DOHH2 (cell line): ENCODE measurements at regions not wholly inside any gene's neighbourhood (a gene's known extent, or its start where the extent isn't known, plus 50 kb on each side); places are given as distances from the start of the nearest gene placed in this dataset.

Source experiments
- H3F3A ChIP-seq: fragments of 200-600 bp; sonication (generic), shearing (Covaris generic); 2 replicates; pipeline ENCODE4 v1.6.0; 2016; ENCODE audit warnings: antibody characterized with exemption, mild to moderate bottlenecking; ENCODE audit not compliant: control insufficient read depth, insufficient read depth
- H3K27ac ChIP-seq: fragments of 200-600 bp; sonication (generic); 2 replicates; pipeline ENCODE4 v1.5.1; 2014; ENCODE audit warnings: low read depth, mild to moderate bottlenecking, low read length, moderate library complexity
- H3K27me3 ChIP-seq: fragments of 200-600 bp; sonication (generic); 2 replicates; pipeline ENCODE4 v1.6.1; 2014; ENCODE audit warnings: mild to moderate bottlenecking, low read length, mixed read lengths; ENCODE audit not compliant: control insufficient read depth
- H3K36me3 ChIP-seq: fragments of 200-600 bp; sonication (generic); 2 replicates; pipeline ENCODE4 v1.6.1; 2014; ENCODE audit warnings: mild to moderate bottlenecking, low read length, moderate library complexity, mixed read lengths; ENCODE audit not compliant: control insufficient read depth
- H3K4me1 ChIP-seq: fragments of 200-600 bp; sonication (generic); 2 replicates; pipeline ENCODE4 v1.6.1; 2014; ENCODE audit warnings: mild to moderate bottlenecking, low read length, mixed read lengths; ENCODE audit not compliant: control insufficient read depth
- H3K4me2 ChIP-seq: fragments of 200-600 bp; sonication (generic); 2 replicates; pipeline ENCODE4 v1.6.0; 2014; ENCODE audit warnings: mild to moderate bottlenecking, low read length, moderate library complexity
- H3K4me3 ChIP-seq: fragments of 200-600 bp; sonication (generic); 2 replicates; pipeline ENCODE4 v1.5.1; 2014; ENCODE audit warnings: mild to moderate bottlenecking, low read length, mixed read lengths
- H3K79me2 ChIP-seq: fragments of 200-600 bp; sonication (generic); 2 replicates; pipeline ENCODE4 v1.6.1; 2014; ENCODE audit warnings: mild to moderate bottlenecking, low read length, mixed read lengths; ENCODE audit not compliant: control insufficient read depth
- H3K9me2 ChIP-seq: fragments of 200-600 bp; sonication (generic); replicated peaks from 2 replicates; pipeline ENCODE4 v1.6.1; 2014; ENCODE audit warnings: mild to moderate bottlenecking, low read length, mixed read lengths; ENCODE audit not compliant: control insufficient read depth
- H3K9me3 ChIP-seq: fragments of 200-600 bp; sonication (generic); 2 replicates; pipeline ENCODE4 v1.6.1; 2014; ENCODE audit warnings: antibody characterized with exemption, low read length, mixed read lengths; ENCODE audit not compliant: control insufficient read depth, insufficient read depth
- H4K20me1 ChIP-seq: fragments of 200-600 bp; sonication (generic); 2 replicates; pipeline ENCODE4 v1.6.0; 2014; ENCODE audit warnings: low read depth, mild to moderate bottlenecking, antibody characterized with exemption, low read length, moderate library complexity; ENCODE audit not compliant: control insufficient read depth, insufficient read depth
- EZH2phosphoT487 ChIP-seq: fragments of 200-600 bp; sonication (generic); IDR thresholded peaks from 2 replicates; pipeline ENCODE4 v1.6.1; 2017; ENCODE audit warnings: borderline replicate concordance, mild to moderate bottlenecking, antibody characterized with exemption, low read length, moderate library complexity, mixed read lengths
- TF ChIP-seq, protein P1 (sequence below): fragments of 200-600 bp; sonication (generic); IDR thresholded peaks from one replicate; pipeline ENCODE4 v1.5.1; 2014; ENCODE audit warnings: antibody characterized with exemption, mild to moderate bottlenecking, low read depth, low read length; ENCODE audit not compliant: poor library complexity, severe bottlenecking

DNA sequence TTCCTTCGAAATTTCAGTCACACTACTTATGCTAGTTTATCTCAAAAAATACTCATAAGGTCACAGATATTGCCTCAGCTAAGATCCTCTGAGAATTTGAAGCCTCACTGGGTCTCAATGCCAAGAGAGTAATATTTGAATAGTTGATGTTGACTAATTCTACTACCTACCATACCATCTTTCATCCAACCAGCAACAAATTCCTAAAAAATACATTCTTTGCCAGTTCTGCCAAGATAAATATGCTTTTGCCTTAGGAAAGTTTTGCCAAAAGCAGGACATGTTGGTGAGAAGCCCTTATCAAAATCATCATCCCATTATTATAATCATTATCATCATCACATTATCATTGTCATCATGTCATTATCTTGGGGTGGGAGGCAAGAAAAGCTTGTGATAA is 544.6 kb upstream of the ZEB2 start:
- Histone ChIP-seq H3K36me3 (no peaks in the 10 kb centered on the region), H3K4me2 (no peak overlapping the region), H3K4me3 (no peak overlapping the region), H3K79me2 (no peaks in the 10 kb centered on the region), H3K27me3 (no peaks in the 10 kb centered on the region), H3K9me2 (no peaks in the 10 kb centered on the region), H3K27ac (no peak overlapping the region), H4K20me1 (no peaks in the 10 kb centered on the region), H3K9me3 (peaks cover 10% of the 10 kb centered on the region; the same call in 1 of the 2 replicates), H3K4me1 (no peaks in the 10 kb centered on the region), H3F3A (no peaks in the 10 kb centered on the region)
- TF ChIP-seq, protein P1, sequence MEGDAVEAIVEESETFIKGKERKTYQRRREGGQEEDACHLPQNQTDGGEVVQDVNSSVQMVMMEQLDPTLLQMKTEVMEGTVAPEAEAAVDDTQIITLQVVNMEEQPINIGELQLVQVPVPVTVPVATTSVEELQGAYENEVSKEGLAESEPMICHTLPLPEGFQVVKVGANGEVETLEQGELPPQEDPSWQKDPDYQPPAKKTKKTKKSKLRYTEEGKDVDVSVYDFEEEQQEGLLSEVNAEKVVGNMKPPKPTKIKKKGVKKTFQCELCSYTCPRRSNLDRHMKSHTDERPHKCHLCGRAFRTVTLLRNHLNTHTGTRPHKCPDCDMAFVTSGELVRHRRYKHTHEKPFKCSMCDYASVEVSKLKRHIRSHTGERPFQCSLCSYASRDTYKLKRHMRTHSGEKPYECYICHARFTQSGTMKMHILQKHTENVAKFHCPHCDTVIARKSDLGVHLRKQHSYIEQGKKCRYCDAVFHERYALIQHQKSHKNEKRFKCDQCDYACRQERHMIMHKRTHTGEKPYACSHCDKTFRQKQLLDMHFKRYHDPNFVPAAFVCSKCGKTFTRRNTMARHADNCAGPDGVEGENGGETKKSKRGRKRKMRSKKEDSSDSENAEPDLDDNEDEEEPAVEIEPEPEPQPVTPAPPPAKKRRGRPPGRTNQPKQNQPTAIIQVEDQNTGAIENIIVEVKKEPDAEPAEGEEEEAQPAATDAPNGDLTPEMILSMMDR, result no peak
- TF ChIP-seq EZH2phosphoT487, result no peak

DNA sequence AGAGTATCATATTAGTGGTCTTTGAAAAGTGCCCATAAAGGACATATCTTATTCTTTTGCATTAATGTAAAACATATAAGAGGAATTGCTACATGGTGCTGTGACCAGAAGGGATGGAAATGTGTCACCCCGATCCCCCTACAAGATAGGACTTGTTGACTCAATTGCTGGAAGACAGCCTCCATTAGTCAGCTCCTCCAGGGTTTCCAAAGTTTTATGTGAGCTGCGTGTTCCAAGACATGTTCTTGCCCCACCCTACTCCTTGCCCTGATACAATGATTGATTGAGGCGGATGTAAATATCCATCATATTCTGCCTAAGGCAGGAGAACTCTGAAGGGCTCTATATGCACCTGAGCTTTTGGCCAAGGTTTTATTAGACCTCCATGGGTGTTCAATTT is 541.0 kb upstream of the ZEB2 start:
- TF ChIP-seq EZH2phosphoT487, result no peak
- TF ChIP-seq, protein P1, result no peak

GRCh38 chr2:145059914-145060313 is 540.0 kb upstream of the ZEB2 start:
- no peak overlapping the region for H3K4me2 ChIP-seq
- peaks cover 3% of the 10 kb centered on the region; the same call in 1 of the 2 replicates for H3K9me3 ChIP-seq
- no peak overlapping the region for H3K27ac ChIP-seq
- H3K4me1 ChIP-seq, result no peaks in the 10 kb centered on the region
- no peaks in the 10 kb centered on the region for H4K20me1 ChIP-seq
- no peaks in the 10 kb centered on the region for H3K79me2 ChIP-seq
- TF ChIP-seq, protein P1, result no peak
- TF ChIP-seq EZH2phosphoT487, result no peak
- no peak overlapping the region for H3K4me3 ChIP-seq
- H3K9me2 ChIP-seq, result no peaks in the 10 kb centered on the region
- no peaks in the 10 kb centered on the region for H3K36me3 ChIP-seq
- H3F3A ChIP-seq, result no peaks in the 10 kb centered on the region
- H3K27me3 ChIP-seq, result no peaks in the 10 kb centered on the region

More for the DNA sequence above, 541.0 kb upstream of the ZEB2 start:
- H3K4me2 ChIP-seq, result no peak overlapping the region
- no peaks in the 10 kb centered on the region for H3K36me3 ChIP-seq
- H3K9me3 ChIP-seq, result peaks cover 3% of the 10 kb centered on the region; the same call in 1 of the 2 replicates
- no peaks in the 10 kb centered on the region for H3F3A ChIP-seq
- H3K4me1 ChIP-seq, result no peaks in the 10 kb centered on the region
- H3K9me2 ChIP-seq, result no peaks in the 10 kb centered on the region
- no peaks in the 10 kb centered on the region for H3K79me2 ChIP-seq
- no peak overlapping the region for H3K27ac ChIP-seq
- no peak overlapping the region for H3K4me3 ChIP-seq
- no peaks in the 10 kb centered on the region for H4K20me1 ChIP-seq
- H3K27me3 ChIP-seq, result no peaks in the 10 kb centered on the region

DNA sequence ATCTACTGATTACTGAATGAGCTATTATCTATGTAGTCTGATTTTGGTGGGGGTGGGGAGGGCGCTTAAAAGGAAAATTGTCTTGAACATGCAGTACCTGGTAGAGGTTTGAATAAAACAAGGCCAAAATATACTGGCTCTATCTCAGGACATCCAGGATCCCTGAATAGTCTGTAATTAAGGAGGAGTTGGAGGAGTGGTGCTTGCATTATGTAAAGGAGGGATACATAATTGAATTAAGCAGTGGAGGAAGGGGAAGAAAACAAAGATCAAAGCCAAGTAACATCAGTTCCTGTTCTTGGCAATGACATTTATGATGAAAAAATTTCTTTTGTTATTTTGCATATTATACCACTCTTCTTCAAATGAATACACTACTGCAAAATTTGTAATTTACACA is 539.4 kb upstream of the ZEB2 start:
- Histone ChIP-seq H3K9me2 (no peaks in the 10 kb centered on the region), H3K27me3 (no peaks in the 10 kb centered on the region), H3K4me3 (no peak overlapping the region), H3F3A (no peaks in the 10 kb centered on the region), H3K27ac (no peak overlapping the region), H4K20me1 (no peaks in the 10 kb centered on the region), H3K4me2 (no peak overlapping the region), H3K79me2 (no peaks in the 10 kb centered on the region), H3K4me1 (no peaks in the 10 kb centered on the region), H3K9me3 (peaks cover 3% of the 10 kb centered on the region; the same call in 1 of the 2 replicates), H3K36me3 (no peaks in the 10 kb centered on the region)
- TF ChIP-seq, protein P1, result no peak
- no peak for TF ChIP-seq EZH2phosphoT487
